H1 (cell line): ENCODE measurements at regions not wholly inside any gene's neighbourhood (a gene's known extent, or its start where the extent isn't known, plus 50 kb on each side); places are given as distances from the start of the nearest gene placed in this dataset.

Experiments used
- CTCF ChIA-PET: fragments of 300-600 bp; sonication (Branson Sonifier 250); formaldehyde crosslinking; loops from one replicate; lab custom pipeline; 2021; ENCODE audit not compliant: partially characterized antibody; lab: Charles Lee
- POLR2A ChIA-PET: fragments of 300-600 bp; sonication (Branson Sonifier 250); formaldehyde crosslinking; loops from one replicate; lab custom pipeline; 2021; ENCODE audit warnings: inconsistent platforms; ENCODE audit not compliant: partially characterized antibody; lab: Charles Lee
- DNase-seq, 2 experiments: peaks; one replicate each; pipeline versions ENCODE4 v3.0.0 to v3.0.0-alpha.2; 2010 to 2022; ENCODE audit warnings: low spot score in 2 of 2, low read depth in 1 of 2, mixed read lengths in 1 of 2
- FAIRE-seq: peaks from 2 replicates; lab custom pipeline; 2011; peaks lifted over from hg19 to GRCh38; lab: Jason Lieb, UNC
- H2AFZ ChIP-seq: 2 replicates; pipeline ENCODE4 v1.8.1; 2012; ENCODE audit warnings: low read length, inconsistent platforms
- H2AK5ac ChIP-seq: 2 replicates; pipeline ENCODE4 v1.6.1; 2013; ENCODE audit warnings: low read depth, low read length
- H2BK120ac ChIP-seq: replicated peaks from 2 replicates; pipeline ENCODE3; 2013; ENCODE audit warnings: low read depth, low read length, inconsistent platforms
- H2BK12ac ChIP-seq: 2 replicates; pipeline ENCODE4 v1.6.1; 2013; ENCODE audit warnings: low read depth, low read length
- H2BK15ac ChIP-seq: 2 replicates; pipeline ENCODE4 v1.6.1; 2013; ENCODE audit warnings: low read length
- H2BK20ac ChIP-seq: 2 replicates; pipeline ENCODE4 v1.6.1; 2013; ENCODE audit warnings: low read length
- H2BK5ac ChIP-seq: 2 replicates; pipeline ENCODE4 v1.6.1; 2013; ENCODE audit warnings: low read depth, low read length
- H3K14ac ChIP-seq: 2 replicates; pipeline ENCODE4 v1.6.1; 2013; ENCODE audit warnings: inconsistent platforms; ENCODE audit not compliant: insufficient read length
- H3K18ac ChIP-seq: 2 replicates; pipeline ENCODE4 v1.6.1; 2013; ENCODE audit warnings: low read length; ENCODE audit errors: extremely low read depth
- H3K23ac ChIP-seq: 2 replicates; pipeline ENCODE4 v1.6.1; 2013; ENCODE audit warnings: inconsistent platforms; ENCODE audit not compliant: insufficient read length
- H3K23me2 ChIP-seq: 2 replicates; pipeline ENCODE4 v1.6.1; 2013; ENCODE audit warnings: low read depth, low read length
- H3K27ac ChIP-seq: 2 replicates; pipeline ENCODE4 v1.6.1; 2011; ENCODE audit warnings: low read depth, low read length, inconsistent platforms
- H3K27me3 ChIP-seq, 4 experiments: replicated peaks in 1 of 4; 1 replicate in 1 of 4; 2 replicates in 3 of 4; pipeline versions ENCODE4 v1.6.1 to v1.8.1; 2011 to 2013; ENCODE audit warnings: low read length in 3 of 4, mild to moderate bottlenecking in 3 of 4, inconsistent platforms in 2 of 4, mixed read lengths in 2 of 4, moderate library complexity in 1 of 4; ENCODE audit not compliant: control insufficient read depth in 3 of 4, insufficient read depth in 3 of 4; ENCODE audit errors: extremely low read depth in 1 of 4
- H3K36me3 ChIP-seq, 4 experiments: 2 replicates each; pipeline versions ENCODE4 v1.6.1 to v1.8.1; 2011 to 2013; ENCODE audit warnings: mild to moderate bottlenecking in 4 of 4, low read length in 3 of 4, moderate library complexity in 2 of 4, control low read depth in 1 of 4, inconsistent platforms in 1 of 4; ENCODE audit not compliant: insufficient read depth in 4 of 4, control insufficient read depth in 2 of 4
- H3K4ac ChIP-seq: replicated peaks from 2 replicates; pipeline ENCODE3; 2013; ENCODE audit warnings: low read length, low read depth, mixed read lengths, inconsistent platforms; ENCODE audit not compliant: insufficient read length
- H3K4me1 ChIP-seq, 4 experiments: replicated peaks in 1 of 4; 1 replicate in 1 of 4; 2 replicates in 3 of 4; pipeline versions ENCODE4 v1.6.1 to v1.8.1; 2011 to 2013; ENCODE audit warnings: low read length in 3 of 4, inconsistent platforms in 2 of 4, mixed read lengths in 1 of 4; ENCODE audit not compliant: insufficient read depth in 4 of 4, control insufficient read depth in 3 of 4
- H3K4me2 ChIP-seq, 2 experiments: 2 replicates each; pipeline versions ENCODE4 v1.6.1 to v1.8.1; 2011 to 2013; ENCODE audit warnings: low read depth in 2 of 2, low read length in 2 of 2, control low read depth in 1 of 2, inconsistent platforms in 1 of 2, mild to moderate bottlenecking in 1 of 2; ENCODE audit not compliant: insufficient read depth in 1 of 2
- H3K4me3 ChIP-seq, 4 experiments: fragments of 200-600, 300-600 bp in 1 of 4; sonication (generic), shearing (Covaris generic), sonication (Bioruptor Twin) in 1 of 4; 2 replicates each; pipeline versions ENCODE4 v1.5.1 to v1.8.1; 2011 to 2016; ENCODE audit warnings: low read length in 4 of 4, low read depth in 3 of 4, control low read depth in 2 of 4, inconsistent platforms in 2 of 4, mild to moderate bottlenecking in 2 of 4, mixed read lengths in 1 of 4, moderate library complexity in 1 of 4; ENCODE audit not compliant: insufficient read depth in 2 of 4; ENCODE audit errors: extremely low read depth in 1 of 4
- H3K56ac ChIP-seq: replicated peaks from 2 replicates; pipeline ENCODE3; 2013; ENCODE audit warnings: low read depth, mild to moderate bottlenecking, mixed read lengths, low read length, inconsistent platforms; ENCODE audit not compliant: insufficient read length
- H3K79me1 ChIP-seq: 2 replicates; pipeline ENCODE4 v1.6.1; 2013; ENCODE audit warnings: low read depth, low read length, control low read depth
- H3K79me2 ChIP-seq, 2 experiments: 2 replicates each; pipeline versions ENCODE4 v1.6.1 to v1.8.1; 2012 to 2013; ENCODE audit warnings: low read length in 2 of 2, mild to moderate bottlenecking in 2 of 2, inconsistent platforms in 1 of 2; ENCODE audit not compliant: insufficient read depth in 2 of 2, control insufficient read depth in 1 of 2
- H3K9ac ChIP-seq, 4 experiments: replicated peaks in 1 of 4; 1 replicate in 1 of 4; 2 replicates in 3 of 4; pipeline versions ENCODE4 v1.6.1 to v1.8.1; 2011 to 2013; ENCODE audit warnings: low read depth in 3 of 4, low read length in 3 of 4, control low read depth in 2 of 4, mild to moderate bottlenecking in 2 of 4, moderate library complexity in 2 of 4, inconsistent platforms in 1 of 4; ENCODE audit errors: extremely low read depth in 1 of 4
- H3K9me3 ChIP-seq, 2 experiments: 2 replicates each; pipeline versions ENCODE4 v1.6.1 to v1.8.1; 2012 to 2013; ENCODE audit warnings: mild to moderate bottlenecking in 2 of 2, moderate library complexity in 2 of 2, control low read depth in 1 of 2, inconsistent platforms in 1 of 2, low read depth in 1 of 2, low read length in 1 of 2, mixed read lengths in 1 of 2; ENCODE audit not compliant: insufficient read depth in 2 of 2
- H4K20me1 ChIP-seq, 2 experiments: replicated peaks in 1 of 2; 2 replicates each; pipeline versions ENCODE3 to v1.8.1; 2011 to 2013; ENCODE audit warnings: inconsistent platforms in 2 of 2, low read length in 2 of 2, mild to moderate bottlenecking in 1 of 2; ENCODE audit not compliant: insufficient read depth in 2 of 2, control insufficient read depth in 1 of 2
- H4K5ac ChIP-seq: 2 replicates; pipeline ENCODE4 v1.6.1; 2013; ENCODE audit warnings: low read length, low read depth, mixed read lengths, inconsistent platforms; ENCODE audit not compliant: insufficient read length
- H4K8ac ChIP-seq: 2 replicates; pipeline ENCODE4 v1.8.0; 2013; ENCODE audit warnings: mild to moderate bottlenecking, moderate library complexity, low read length, inconsistent platforms; ENCODE audit not compliant: insufficient read depth; ENCODE audit errors: extremely low read depth
- H4K91ac ChIP-seq: replicated peaks from 2 replicates; pipeline ENCODE3; 2013; ENCODE audit warnings: low read length, mixed read lengths, inconsistent platforms; ENCODE audit not compliant: insufficient read length
- ASH2L ChIP-seq: fragments of 200-600, 300-600 bp; sonication (generic); IDR thresholded peaks from one replicate; pipeline ENCODE4 v1.7.1; 2017; ENCODE audit warnings: low read length
- KDM5A ChIP-seq: fragments of 200-600 bp; IDR thresholded peaks from 2 replicates; pipeline ENCODE4 v1.7.1; 2012; ENCODE audit warnings: mild to moderate bottlenecking, low read length, inconsistent platforms, mixed read lengths
- WGBS, 2 experiments: shearing (Covaris generic) in 1 of 2; methylation state at CpG; one replicate each; pipeline versions ENCODE4 v1.1.6 to v1.1.7; 2013 to 2015; ENCODE audit warnings: low lambda C conversion rate in 2 of 2, mixed read lengths in 2 of 2, inconsistent platforms in 1 of 2, low coverage in 1 of 2, missing lambda C conversion rate in 1 of 2; ENCODE audit not compliant: insufficient replicate concordance in 2 of 2, insufficient coverage in 1 of 2, insufficient read length in 1 of 2; ENCODE audit errors: extremely low coverage in 1 of 2, missing lambda C conversion rate in 1 of 2; 5-methylcytosine and 5-hydroxymethylcytosine counted together

- Histone ChIP-seq H3K27ac (no peak overlapping the region), H2BK15ac (no peak overlapping the region), H2BK5ac (no peak overlapping the region), H2BK120ac (no peak overlapping the region), H3K4me3 (no peak overlapping the region), H2BK20ac (no peak overlapping the region), H3K14ac (no peak overlapping the region), H3K36me3 (no peaks in the 10 kb centered on the region), H3K4me1 (no peaks in the 10 kb centered on the region), H2AK5ac (no peak overlapping the region), H3K9me3 (peaks cover 21 to 24% of the 10 kb centered on the region in 2 experiments), H3K4ac (no peak overlapping the region), H3K9ac (no peak overlapping the region), H3K56ac (no peak overlapping the region), H3K23ac (no peak overlapping the region), H2AFZ (no peak overlapping the region), H3K79me2 (no peaks in the 10 kb centered on the region), H4K8ac (no peak overlapping the region), H3K18ac (no peak overlapping the region), H3K4me2 (no peak overlapping the region), H3K23me2 (no peaks in the 10 kb centered on the region), H3K79me1 (no peaks in the 10 kb centered on the region), H3K27me3 (no peaks in the 10 kb centered on the region), H4K91ac (no peak overlapping the region), H4K20me1 (no peaks in the 10 kb centered on the region), H4K5ac (no peak overlapping the region), H2BK12ac (no peak overlapping the region)
- no peak for DNase-seq
- FAIRE-seq, result no peak
- TF ChIP-seq ASH2L, result no peak
- no peak for TF ChIP-seq KDM5A
- ChIA-PET POLR2A (no interaction called here), CTCF (no interaction called here)
- WGBS, 2 experiments, result 74% methylated on average over 4 of the region's 4 CpGs; no CpG with 5 or more reads in 1 of the 2 experiments
These were observed 172.5 kb downstream of the POTEB3 start for GRCh38 chr15:21267671-21268395.
